ENCODE measurements at regions not wholly inside any gene's neighbourhood (a gene's known extent, or its start where the extent isn't known, plus 50 kb on each side); places are given as distances from the start of the nearest gene placed in this dataset.

DNA sequence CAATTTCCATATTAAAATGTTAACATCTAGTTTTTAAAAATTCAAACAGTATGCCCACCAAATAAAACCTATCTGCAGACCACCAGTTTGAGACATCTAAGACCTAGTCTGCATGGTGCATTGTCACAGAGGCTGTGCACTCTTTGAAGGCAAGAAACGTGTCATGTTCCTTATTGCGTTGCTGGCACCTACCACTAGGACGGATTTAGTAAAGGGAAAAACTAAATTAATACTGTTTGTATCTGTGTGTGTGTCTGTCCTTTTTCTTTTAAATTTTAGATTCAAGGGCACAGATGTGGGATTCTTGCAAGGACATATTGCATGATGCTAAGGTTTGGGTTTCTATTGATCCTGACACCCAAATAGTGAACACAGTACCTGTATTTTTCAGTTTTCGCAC is 481.4 kb downstream of the UQCRFS1 start:
- TF ChIP-seq YY1 (IDR thresholded peaks at IDR 0.05; ENCODE audit: insufficient read depth, insufficient read length) (no peak), SUZ12 (IDR thresholded peaks at IDR 0.05; ENCODE audit: extremely low read depth, insufficient read depth, insufficient read length) (no peak)

Measured in NT2/D1 (cell line).